ENCODE measurements at regions not wholly inside any gene's neighbourhood (a gene's known extent, or its start where the extent isn't known, plus 50 kb on each side); places are given as distances from the start of the nearest gene placed in this dataset.
"Not testable (repeated sequence)": the region's sequence is repeated elsewhere in the genome, so short reads cannot be mapped to it uniquely, and the experiment has no call there.

- intact Hi-C loops (cut with DNase I): no loop called here
- Histone ChIP-seq H3K36me3 (no peaks in the 10 kb centered on the region), H3K9me3 (no peaks in the 10 kb centered on the region), H3K4me3 (no peak overlapping the region), H3K27ac (no peak overlapping the region), H3K4me1 (no peaks in the 10 kb centered on the region), H3K27me3 (no peaks in the 10 kb centered on the region)
- TF ChIP-seq CTCF (IDR thresholded peaks at IDR 0.05) (no peak), POLR2A (IDR thresholded peaks at IDR 0.05) (no peak)
- DNase-seq (no peak), ATAC-seq (no peak)
These were observed 60.9 kb upstream of the CTNNA1 start for GRCh38 chr5:138692370-138692769.

- TF ChIP-seq POLR2A (IDR thresholded peaks at IDR 0.05) (no peak), CTCF (IDR thresholded peaks at IDR 0.05) (no peak)
- Histone ChIP-seq H3K9me3 (no peaks in the 10 kb centered on the region), H3K27me3 (no peaks in the 10 kb centered on the region), H3K36me3 (no peaks in the 10 kb centered on the region), H3K4me3 (no peak overlapping the region), H3K4me1 (no peaks in the 10 kb centered on the region), H3K27ac (no peak overlapping the region)
- DNase-seq (no peak), ATAC-seq (no peak)
- WGBS (ENCODE audit: insufficient coverage, low coverage, low lambda C conversion rate, missing lambda C conversion rate): 48% methylated on average over 4 of the region's 4 CpGs
- intact Hi-C loops (cut with DNase I): no loop called here
These were observed 66.6 kb upstream of the CTNNA1 start for GRCh38 chr5:138686668-138687067.

GRCh38 chr5:138685193-138685745 is 68.0 kb upstream of the CTNNA1 start:
- no peaks in the 10 kb centered on the region for H3K36me3 ChIP-seq
- H3K27ac ChIP-seq: no peak overlapping the region
- H3K4me3 ChIP-seq: no peak overlapping the region
- no peaks in the 10 kb centered on the region for H3K4me1 ChIP-seq
- TF ChIP-seq POLR2A (IDR thresholded peaks at IDR 0.05) (no peak), CTCF (IDR thresholded peaks at IDR 0.05) (no peak)
- intact Hi-C loops (cut with DNase I): no loop called here
- 33% methylated on average over 2 of the region's 2 CpGs for WGBS (ENCODE audit: insufficient coverage, low coverage, low lambda C conversion rate, missing lambda C conversion rate)
- no peak for ATAC-seq
- DNase-seq: no peak
- H3K27me3 ChIP-seq: no peaks in the 10 kb centered on the region
- no peaks in the 10 kb centered on the region for H3K9me3 ChIP-seq

GRCh38 chr5:138682462-138682861 is 70.8 kb upstream of the CTNNA1 start:
- H3K27ac ChIP-seq; intact Hi-C loops (cut with DNase I); ATAC-seq; H3K27me3 ChIP-seq; H3K9me3 ChIP-seq; H3K4me3 ChIP-seq; DNase-seq; H3K36me3 ChIP-seq; H3K4me1 ChIP-seq: not testable (repeated sequence)
- 17% methylated on average over 1 of the region's 4 CpGs for WGBS (ENCODE audit: insufficient coverage, low coverage, low lambda C conversion rate, missing lambda C conversion rate)

GRCh38 chr5:138678826-138679225 is 74.4 kb upstream of the CTNNA1 start:
- intact Hi-C loops (cut with DNase I); H3K4me3 ChIP-seq; H3K36me3 ChIP-seq; H3K9me3 ChIP-seq; H3K4me1 ChIP-seq; ATAC-seq; H3K27ac ChIP-seq; H3K27me3 ChIP-seq; DNase-seq: not testable (repeated sequence)
- 90% methylated on average over 2 of the region's 3 CpGs for WGBS (ENCODE audit: insufficient coverage, low coverage, low lambda C conversion rate, missing lambda C conversion rate)

- Histone ChIP-seq H3K36me3 (no peaks in the 10 kb centered on the region), H3K27me3 (no peaks in the 10 kb centered on the region), H3K27ac (no peak overlapping the region), H3K9me3 (no peaks in the 10 kb centered on the region), H3K4me1 (no peaks in the 10 kb centered on the region), H3K4me3 (no peak overlapping the region)
- DNase-seq (no peak), ATAC-seq (no peak)
- 70% methylated on average over 2 of the region's 3 CpGs for WGBS (ENCODE audit: insufficient coverage, low coverage, low lambda C conversion rate, missing lambda C conversion rate)
- intact Hi-C loops (cut with DNase I): no loop called here
- TF ChIP-seq CTCF (IDR thresholded peaks at IDR 0.05) (no peak), POLR2A (IDR thresholded peaks at IDR 0.05) (no peak)
These were observed 75.4 kb upstream of the CTNNA1 start for GRCh38 chr5:138677782-138678181.
